Activated T-cell treated with anti-CD3 and anti-CD28 coated beads, Interleukin-2, amount 50 U/mL, for 1 hour (primary cell): ENCODE measurements at regions not wholly inside any gene's neighbourhood (a gene's known extent, or its start where the extent isn't known, plus 50 kb on each side); places are given as distances from the start of the nearest gene placed in this dataset.
"Not testable (repeated sequence)": the region's sequence is repeated elsewhere in the genome, so short reads cannot be mapped to it uniquely, and the experiment has no call there.

Source experiments
- DNase-seq: peaks from one replicate; pipeline ENCODE4 v3.0.0-alpha.2; 2020

- DNase-seq, result no peak
These were observed 209.8 kb upstream of the MYO3A start for GRCh38 chr10:25724241-25724640.

DNA sequence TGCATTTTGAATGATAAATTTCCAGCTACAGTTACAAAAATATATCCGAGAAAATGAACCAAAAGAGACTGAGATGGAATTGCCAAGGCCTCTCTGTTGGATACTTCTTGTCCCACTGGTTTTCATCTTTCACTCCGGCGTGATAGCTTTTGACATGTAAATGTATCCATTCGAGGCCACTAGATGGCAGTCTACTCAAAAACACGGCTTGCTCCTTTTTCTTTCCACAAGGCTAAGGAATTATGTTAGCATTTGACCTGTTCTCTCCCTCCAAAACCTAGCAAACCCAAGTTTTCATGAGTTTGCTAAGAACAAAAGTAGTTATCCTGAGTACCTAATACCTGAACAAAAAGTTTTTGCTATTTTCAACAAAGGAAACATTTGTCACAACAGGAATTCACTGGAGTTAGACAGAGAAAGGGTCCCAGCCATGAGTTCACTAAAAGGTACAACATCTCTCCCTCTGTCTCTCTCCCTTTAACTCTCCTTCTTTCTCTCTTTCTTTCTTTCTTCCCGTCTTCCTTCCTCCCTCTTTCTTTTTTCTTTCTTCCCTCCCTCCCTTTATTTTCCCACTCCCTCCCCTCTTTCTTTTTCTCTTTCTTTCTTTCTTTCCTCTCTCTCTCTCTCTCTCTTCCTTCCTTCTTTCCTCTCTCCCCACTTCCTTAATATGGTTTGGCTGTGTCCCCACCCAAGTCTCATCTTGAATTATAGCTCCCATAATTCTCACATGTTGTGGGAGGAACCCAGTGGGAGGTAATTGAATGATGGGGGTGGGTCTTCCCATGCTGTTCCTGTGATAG is 207.9 kb upstream of the MYO3A start:
- DNase-seq, result no peak

DNA sequence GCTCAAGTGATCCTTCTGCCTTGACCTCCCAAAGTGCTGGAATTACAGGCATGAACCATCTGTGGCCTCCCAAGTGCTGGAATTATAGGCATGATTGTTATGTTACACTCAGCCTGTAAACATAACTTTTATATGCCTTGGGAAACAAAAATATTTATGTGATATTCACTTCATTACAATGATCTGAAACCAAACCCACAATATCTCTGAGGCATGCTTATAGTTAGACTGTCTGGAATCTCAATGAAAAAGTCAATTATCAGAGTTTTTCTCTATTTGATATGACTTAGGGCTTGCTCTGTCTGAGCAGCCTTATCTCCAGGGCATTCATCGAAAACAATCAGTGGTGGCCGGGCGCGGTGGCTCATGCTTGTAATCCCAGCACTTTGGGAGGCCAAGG is 195.3 kb upstream of the MYO3A start:
- DNase-seq, result no peak

- no peak for DNase-seq
These were observed 190.2 kb upstream of the MYO3A start for GRCh38 chr10:25743832-25744231.

DNA sequence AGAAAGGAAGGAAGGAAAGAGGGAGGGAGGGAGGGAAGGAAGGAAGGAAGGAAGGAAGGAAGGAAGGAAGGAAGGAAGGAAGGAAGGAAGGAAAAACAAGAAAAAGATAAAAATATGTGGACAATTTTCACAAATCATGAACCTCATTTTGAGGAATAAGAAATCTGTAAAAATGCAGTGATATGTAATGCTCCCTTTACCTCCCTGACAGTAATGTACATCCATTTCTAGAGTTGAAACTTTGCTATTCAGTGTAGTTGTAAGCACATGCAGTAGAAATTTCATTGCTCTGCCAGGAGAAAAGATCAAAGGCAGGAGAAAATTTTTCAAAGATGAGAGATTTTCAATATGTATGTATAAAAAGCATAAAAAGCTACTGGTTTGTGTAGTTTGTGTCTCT is 189.5 kb upstream of the MYO3A start:
- no peak for DNase-seq

DNA sequence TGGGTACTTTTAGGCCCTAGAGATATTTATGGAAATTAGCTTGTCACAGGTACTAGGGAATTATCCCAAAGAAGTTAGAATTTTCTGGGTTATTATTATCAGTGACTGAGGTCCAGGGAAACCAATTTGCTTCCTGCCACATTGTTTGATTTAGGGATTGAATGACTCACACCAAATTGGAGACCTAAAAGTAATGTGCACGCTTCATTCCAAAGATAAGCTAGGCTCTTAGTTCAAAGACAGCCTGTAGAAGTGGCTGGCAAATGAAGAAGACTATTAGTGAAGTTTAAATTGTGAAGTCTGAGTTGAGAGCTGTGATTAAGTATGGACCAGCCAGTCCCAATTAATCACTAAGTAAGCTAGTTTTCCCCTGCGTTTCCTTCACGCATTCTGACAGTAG is 188.1 kb upstream of the MYO3A start:
- no peak for DNase-seq

GRCh38 chr10:25747084-25747483 is 186.9 kb upstream of the MYO3A start:
- no peak for DNase-seq

- DNase-seq, result no peak
These were observed 185.5 kb upstream of the MYO3A start for GRCh38 chr10:25748509-25748908.

DNA sequence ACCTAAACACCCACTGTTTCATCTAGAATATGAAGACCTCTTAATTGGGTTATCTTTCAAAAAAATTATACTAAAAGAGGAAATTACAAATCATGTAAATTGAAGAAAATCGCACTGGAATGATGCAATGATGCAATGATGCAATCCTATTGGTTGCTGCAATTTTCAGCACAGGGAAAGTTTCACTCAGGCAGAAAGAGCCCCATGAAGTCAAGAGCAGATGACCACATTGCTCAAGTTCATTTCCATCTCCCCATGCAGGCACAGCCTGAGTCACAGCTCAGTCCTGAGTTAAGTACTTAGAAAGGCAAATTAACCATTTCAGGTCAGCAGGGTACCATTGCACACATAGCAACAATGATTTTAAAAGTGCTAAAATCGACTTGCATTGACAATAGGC is 180.3 kb upstream of the MYO3A start:
- DNase-seq, result no peak

DNA sequence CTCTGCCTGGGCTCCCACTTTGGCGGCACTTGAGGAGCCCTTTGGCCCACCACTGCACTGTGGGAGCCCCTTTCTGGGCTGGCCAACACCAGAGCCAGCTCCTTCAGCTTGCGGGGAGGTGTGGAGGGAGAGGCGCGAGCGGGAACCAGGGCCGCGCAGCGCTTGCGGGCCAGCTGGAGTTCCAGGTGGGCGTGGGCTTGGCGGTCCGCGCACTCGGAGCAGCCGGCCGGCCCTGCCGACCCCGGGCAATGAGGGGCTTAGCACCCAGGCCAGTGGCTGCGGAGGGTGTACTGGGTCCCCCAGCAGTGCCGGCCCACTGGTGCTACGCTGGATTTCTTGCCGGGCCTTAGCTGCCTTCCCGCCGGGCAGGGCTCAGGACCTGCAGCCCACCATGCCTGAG is 178.2 kb upstream of the MYO3A start:
- DNase-seq, result not testable (repeated sequence)

DNA sequence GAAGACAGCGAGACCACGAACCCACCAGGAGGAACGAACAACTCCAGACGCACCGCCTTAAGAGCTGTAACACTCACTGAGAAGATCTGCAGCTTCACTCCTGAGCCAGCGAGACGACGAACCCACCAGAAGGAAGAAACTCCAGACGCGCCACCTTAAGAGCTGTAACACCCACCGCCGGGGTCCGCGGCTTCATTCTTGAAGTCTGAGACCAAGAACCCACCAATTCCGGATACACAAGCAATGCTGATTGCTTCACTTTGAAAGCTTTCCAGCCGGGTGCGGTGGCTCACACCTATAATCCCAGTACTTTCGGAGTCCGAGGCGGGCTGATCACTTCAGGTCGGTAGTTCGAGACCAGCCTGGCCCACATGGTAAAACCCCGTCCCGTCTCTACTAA is 177.2 kb upstream of the MYO3A start:
- DNase-seq, result no peak

GRCh38 chr10:25758041-25758457 is 176.0 kb upstream of the MYO3A start:
- no peak for DNase-seq

DNA sequence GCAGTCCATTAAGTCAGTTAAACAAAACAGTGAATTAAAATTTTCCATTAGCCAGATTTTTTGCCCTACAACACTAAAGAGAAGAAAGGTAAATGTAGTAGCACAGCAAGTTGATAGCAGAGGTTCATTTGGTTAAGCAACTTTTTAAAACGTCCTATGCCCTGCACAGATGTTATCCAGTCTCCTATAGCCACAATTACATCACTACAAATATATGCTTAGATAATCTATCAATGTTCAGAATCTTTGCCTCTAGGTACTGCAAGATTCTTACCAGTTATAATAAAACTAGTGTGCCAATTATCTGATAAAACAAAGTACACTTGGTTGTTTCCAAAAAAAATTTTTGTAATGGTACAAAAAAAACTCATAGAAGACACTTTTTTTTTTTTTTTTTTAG is 175.5 kb upstream of the MYO3A start:
- DNase-seq, result no peak

GRCh38 chr10:25761937-25762336 is 172.1 kb upstream of the MYO3A start:
- no peak for DNase-seq

- DNase-seq, result no peak
These were observed 167.8 kb upstream of the MYO3A start for GRCh38 chr10:25766213-25766612.

DNA sequence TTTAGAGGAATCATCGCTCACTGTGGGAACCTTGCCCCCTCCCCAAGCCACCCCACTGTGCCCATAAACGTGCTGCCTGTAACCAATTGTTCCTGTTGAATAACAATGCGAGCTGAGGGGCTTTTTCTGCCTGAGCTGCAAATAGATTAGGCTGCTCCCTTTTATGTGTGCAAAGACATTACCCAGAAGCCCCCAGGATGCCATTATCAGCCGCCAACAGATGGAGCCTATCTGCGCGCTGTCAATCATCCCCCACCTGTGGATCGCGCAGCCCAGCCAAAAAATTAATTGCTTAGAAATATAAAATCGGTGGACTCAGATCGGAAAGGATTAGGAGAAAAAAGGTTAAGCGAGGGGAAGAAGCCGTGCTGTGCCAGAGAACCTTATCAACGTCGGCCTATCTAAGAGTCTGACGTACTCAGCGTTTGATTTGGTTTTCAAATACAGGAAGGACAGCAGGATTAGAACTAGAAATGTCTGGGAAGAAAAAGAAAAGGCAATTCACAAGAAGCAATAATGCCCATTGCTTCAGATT is 167.3 kb upstream of the MYO3A start:
- DNase-seq, result no peak

DNA sequence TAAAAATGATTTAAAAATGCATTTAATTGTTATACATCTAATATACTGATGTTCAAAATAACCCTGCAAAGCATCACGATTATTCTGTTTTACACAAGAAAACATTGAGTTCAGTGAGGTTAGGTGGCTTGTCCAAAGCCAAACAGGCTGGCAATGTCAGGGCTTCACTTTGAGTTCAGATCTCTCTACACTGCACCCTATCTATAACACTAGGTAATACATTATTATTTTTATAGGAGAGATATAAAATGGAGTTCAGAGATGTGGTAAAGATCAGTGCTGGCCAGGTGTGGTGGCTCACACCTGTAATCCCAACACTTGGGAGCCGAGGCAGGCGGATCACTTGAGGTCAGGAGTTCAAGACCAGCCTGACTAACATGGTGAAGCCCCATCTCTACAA is 165.9 kb upstream of the MYO3A start:
- DNase-seq, result no peak

DNA sequence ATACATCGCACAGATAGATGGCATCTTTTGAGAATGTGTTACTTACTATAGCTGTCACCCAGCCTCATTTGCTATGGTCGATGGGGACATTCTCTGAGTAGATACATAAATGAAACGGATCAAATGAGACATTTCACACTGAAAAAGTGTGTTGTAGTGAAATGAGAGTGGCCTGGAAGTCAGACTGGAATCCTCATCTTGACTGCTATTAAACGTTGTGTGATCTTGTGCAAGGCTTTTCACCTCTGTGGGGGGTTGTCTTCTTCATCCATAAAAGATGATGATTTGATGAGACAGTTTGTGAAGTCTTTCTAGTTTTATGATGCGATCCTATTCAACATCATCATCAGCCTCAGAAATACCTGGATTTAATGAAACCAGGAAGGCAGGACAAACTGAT is 155.4 kb upstream of the MYO3A start:
- DNase-seq, result no peak

DNA sequence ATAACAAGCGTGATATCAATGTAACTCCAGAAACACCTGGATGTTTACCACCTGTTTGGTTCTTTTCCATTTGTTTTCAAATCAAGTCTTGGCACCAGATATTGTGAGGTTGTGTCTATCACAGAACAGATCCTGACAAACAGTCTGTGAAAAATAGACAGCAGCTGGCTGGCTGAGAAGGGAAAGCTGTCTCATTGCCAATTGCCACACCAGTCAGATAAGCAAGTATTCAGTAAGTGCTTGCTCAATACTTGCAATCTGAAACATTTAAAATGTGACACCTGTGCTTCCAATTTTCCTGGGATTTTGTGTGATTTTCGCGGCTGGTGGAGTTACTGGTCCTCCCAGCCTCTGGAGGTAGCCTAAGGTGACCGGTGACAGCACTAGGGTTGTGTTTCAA is 147.9 kb upstream of the MYO3A start:
- no peak for DNase-seq

DNA sequence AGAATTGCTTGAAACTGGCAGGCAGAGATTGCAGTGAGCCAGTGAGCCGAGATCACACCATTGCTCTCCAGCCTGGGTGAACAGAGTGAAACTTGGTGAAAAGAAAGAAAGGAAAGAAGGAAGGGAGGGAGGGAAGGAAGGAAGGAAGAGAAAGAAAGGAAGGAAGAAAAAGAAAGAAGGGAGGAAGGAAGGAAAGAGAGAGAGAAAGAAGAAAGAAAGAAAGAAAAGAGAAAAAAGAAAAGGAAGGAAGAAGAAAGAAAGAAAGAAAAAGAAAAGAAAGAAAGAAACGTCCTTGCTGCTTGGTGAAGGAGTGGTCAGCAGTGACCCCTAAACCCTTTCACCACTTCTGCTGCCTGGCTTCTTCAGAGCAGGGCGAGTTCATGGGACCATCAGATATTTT is 147.1 kb upstream of the MYO3A start:
- no peak for DNase-seq

DNA sequence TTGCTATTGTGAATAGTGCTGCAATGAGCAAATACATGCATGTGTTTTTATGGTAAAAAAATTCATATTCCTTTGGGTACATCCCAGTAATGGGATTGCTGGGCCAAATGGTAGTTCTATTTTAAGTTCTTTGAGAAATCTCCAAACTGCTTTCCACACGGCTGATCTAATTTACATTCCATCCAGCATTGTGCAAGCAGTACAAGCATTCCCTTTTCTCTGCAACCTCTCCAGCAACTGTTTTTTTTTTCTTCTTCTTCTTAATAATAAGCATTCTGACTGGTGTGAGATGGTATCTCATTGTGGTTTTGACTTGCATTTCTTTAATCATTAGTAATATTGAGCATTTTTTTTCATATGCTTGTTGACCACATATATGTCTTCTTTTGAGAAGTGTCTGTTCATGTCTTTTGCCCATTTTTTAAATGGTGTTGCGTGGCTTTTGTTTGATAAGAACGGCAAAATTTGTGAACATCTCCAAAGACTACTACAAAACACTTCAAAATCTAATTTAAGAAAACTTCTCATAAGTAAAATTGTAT is 136.1 kb upstream of the MYO3A start:
- no peak for DNase-seq

- DNase-seq, result no peak
These were observed 129.5 kb upstream of the MYO3A start for GRCh38 chr10:25804505-25804904.

- no peak for DNase-seq
These were observed 128.0 kb upstream of the MYO3A start for GRCh38 chr10:25805986-25806385.

DNA sequence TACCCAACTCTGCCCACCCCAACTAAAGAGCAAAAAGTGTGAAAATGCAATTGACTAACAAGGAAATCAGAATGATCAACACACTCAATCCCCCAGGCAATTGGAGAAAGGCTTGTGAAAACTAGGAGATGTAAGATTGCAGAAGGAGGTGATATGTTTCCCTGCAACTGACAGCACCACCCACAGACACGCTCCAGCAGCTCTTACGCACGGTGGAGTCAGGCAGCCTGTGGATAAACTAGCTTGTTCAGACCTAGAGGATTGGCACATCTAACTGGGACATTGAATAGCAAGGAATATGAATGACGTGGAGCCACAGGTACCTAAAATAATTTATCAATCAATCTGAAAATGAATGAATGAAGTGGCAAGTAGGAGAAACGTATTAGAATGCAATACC is 125.7 kb upstream of the MYO3A start:
- DNase-seq, result no peak
